MM.1S (cell line): ENCODE measurements at regions not wholly inside any gene's neighbourhood (a gene's known extent, or its start where the extent isn't known, plus 50 kb on each side); places are given as distances from the start of the nearest gene placed in this dataset.

ENCODE experiments used
- DNase-seq: peaks from one replicate; pipeline ENCODE4 v3.0.0-alpha.2; 2015
- H2AFZ ChIP-seq: fragments of 300-600 bp; sonication (generic); 2 replicates; pipeline ENCODE4 v1.6.0; 2016; ENCODE audit warnings: antibody characterized with exemption, low read length
- H3F3A ChIP-seq: fragments of 300-600 bp; sonication (generic); 2 replicates; pipeline ENCODE4 v1.6.1; 2016; ENCODE audit warnings: mild to moderate bottlenecking, antibody characterized with exemption, low read length, moderate library complexity, mixed read lengths; ENCODE audit not compliant: insufficient read depth
- H3K27ac ChIP-seq: fragments of 300-600 bp; sonication (generic); 2 replicates; pipeline ENCODE4 v1.5.1; 2016; ENCODE audit warnings: mild to moderate bottlenecking, low read length
- H3K27me3 ChIP-seq: fragments of 300-600 bp; sonication (generic); replicated peaks from 2 replicates; pipeline ENCODE4 v1.6.0; 2016; ENCODE audit warnings: low read length; ENCODE audit not compliant: insufficient read depth
- H3K36me3 ChIP-seq: fragments of 300-600 bp; sonication (generic); replicated peaks from 2 replicates; pipeline ENCODE4 v1.6.1; 2016; ENCODE audit warnings: mild to moderate bottlenecking, low read length, mixed read lengths; ENCODE audit not compliant: insufficient read depth
- H3K4me1 ChIP-seq: fragments of 300-600 bp; sonication (generic); 2 replicates; pipeline ENCODE4 v1.6.1; 2016; ENCODE audit warnings: low read length, mixed read lengths
- H3K4me2 ChIP-seq: fragments of 300-600 bp; sonication (generic); 2 replicates; pipeline ENCODE4 v1.6.0; 2016; ENCODE audit warnings: low read depth, low read length
- H3K4me3 ChIP-seq: fragments of 300-600 bp; sonication (generic); 2 replicates; pipeline ENCODE4 v1.5.1; 2016; ENCODE audit warnings: low read length, mixed read lengths
- H3K79me2 ChIP-seq: fragments of 300-600 bp; sonication (generic); 2 replicates; pipeline ENCODE4 v1.6.1; 2016; ENCODE audit warnings: mixed run types, low read length, mixed read lengths
- H3K9ac ChIP-seq: fragments of 300-600 bp; sonication (generic); 2 replicates; pipeline ENCODE4 v1.6.1; 2016; ENCODE audit warnings: low read length, mixed read lengths
- H3K9me2 ChIP-seq: fragments of 300-600 bp; sonication (generic); replicated peaks from 2 replicates; pipeline ENCODE4 v1.6.1; 2016; ENCODE audit warnings: mild to moderate bottlenecking, low read length, mixed read lengths; ENCODE audit not compliant: insufficient read depth
- H3K9me3 ChIP-seq: fragments of 300-600 bp; sonication (generic); replicated peaks from 2 replicates; pipeline ENCODE4 v1.6.1; 2016; ENCODE audit warnings: mild to moderate bottlenecking, low read length, mixed read lengths; ENCODE audit not compliant: insufficient read depth
- H4K20me1 ChIP-seq: fragments of 300-600 bp; sonication (generic); 2 replicates; pipeline ENCODE4 v1.6.1; 2016; ENCODE audit warnings: mild to moderate bottlenecking, low read length, moderate library complexity, mixed read lengths; ENCODE audit not compliant: insufficient read depth
- EZH2 ChIP-seq: fragments of 300-600 bp; sonication (generic); optimal IDR thresholded peaks from 2 replicates; pipeline ENCODE3; 2017; ENCODE audit warnings: low read depth, mild to moderate bottlenecking, antibody characterized with exemption, low read length, mixed read lengths
- EZH2phosphoT487 ChIP-seq: fragments of 300-600 bp; sonication (generic); IDR thresholded peaks from 2 replicates; pipeline ENCODE4 v1.6.1; 2018; ENCODE audit warnings: antibody characterized with exemption, low read length
- TF ChIP-seq, protein P1 (sequence below): fragments of 300-600 bp; sonication (generic); IDR thresholded peaks from 2 replicates; pipeline ENCODE4 v1.5.1; 2016; ENCODE audit warnings: antibody characterized with exemption, low read length, mixed read lengths

GRCh38 chr13:84050536-84050935 is 168.3 kb upstream of the SLITRK1 start:
- H3K79me2 ChIP-seq = no peaks in the 10 kb centered on the region

GRCh38 chr13:84049443-84050219 is 167.4 kb upstream of the SLITRK1 start:
- TF ChIP-seq EZH2 = no peak
- TF ChIP-seq EZH2phosphoT487 = no peak
- TF ChIP-seq, protein P1, sequence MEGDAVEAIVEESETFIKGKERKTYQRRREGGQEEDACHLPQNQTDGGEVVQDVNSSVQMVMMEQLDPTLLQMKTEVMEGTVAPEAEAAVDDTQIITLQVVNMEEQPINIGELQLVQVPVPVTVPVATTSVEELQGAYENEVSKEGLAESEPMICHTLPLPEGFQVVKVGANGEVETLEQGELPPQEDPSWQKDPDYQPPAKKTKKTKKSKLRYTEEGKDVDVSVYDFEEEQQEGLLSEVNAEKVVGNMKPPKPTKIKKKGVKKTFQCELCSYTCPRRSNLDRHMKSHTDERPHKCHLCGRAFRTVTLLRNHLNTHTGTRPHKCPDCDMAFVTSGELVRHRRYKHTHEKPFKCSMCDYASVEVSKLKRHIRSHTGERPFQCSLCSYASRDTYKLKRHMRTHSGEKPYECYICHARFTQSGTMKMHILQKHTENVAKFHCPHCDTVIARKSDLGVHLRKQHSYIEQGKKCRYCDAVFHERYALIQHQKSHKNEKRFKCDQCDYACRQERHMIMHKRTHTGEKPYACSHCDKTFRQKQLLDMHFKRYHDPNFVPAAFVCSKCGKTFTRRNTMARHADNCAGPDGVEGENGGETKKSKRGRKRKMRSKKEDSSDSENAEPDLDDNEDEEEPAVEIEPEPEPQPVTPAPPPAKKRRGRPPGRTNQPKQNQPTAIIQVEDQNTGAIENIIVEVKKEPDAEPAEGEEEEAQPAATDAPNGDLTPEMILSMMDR = no peak
- DNase-seq = no peak
- no peak overlapping the region for H3K9ac ChIP-seq
- no peak overlapping the region for H3K4me3 ChIP-seq
- H3K4me1 ChIP-seq = no peaks in the 10 kb centered on the region
- no peaks in the 10 kb centered on the region for H3K9me2 ChIP-seq
- no peak overlapping the region for H2AFZ ChIP-seq
- no peaks in the 10 kb centered on the region for H3F3A ChIP-seq
- H3K79me2 ChIP-seq = no peaks in the 10 kb centered on the region
- no peak overlapping the region for H3K27ac ChIP-seq
- H3K27me3 ChIP-seq = no peaks in the 10 kb centered on the region
- H3K9me3 ChIP-seq = no peaks in the 10 kb centered on the region
- H3K36me3 ChIP-seq = no peaks in the 10 kb centered on the region
- H3K4me2 ChIP-seq = no peak overlapping the region
- no peaks in the 10 kb centered on the region for H4K20me1 ChIP-seq

More at GRCh38 chr13:84050536-84050935, 168.3 kb upstream of the SLITRK1 start:
- Histone ChIP-seq H3K9ac (no peak overlapping the region), H3K4me3 (no peak overlapping the region), H3K36me3 (no peaks in the 10 kb centered on the region), H3F3A (no peaks in the 10 kb centered on the region), H3K9me2 (no peaks in the 10 kb centered on the region), H4K20me1 (no peaks in the 10 kb centered on the region), H3K4me1 (no peaks in the 10 kb centered on the region), H3K27ac (no peak overlapping the region), H3K4me2 (no peak overlapping the region), H3K27me3 (no peaks in the 10 kb centered on the region), H3K9me3 (no peaks in the 10 kb centered on the region), H2AFZ (no peak overlapping the region)
- no peak for DNase-seq
- TF ChIP-seq EZH2 (no peak), EZH2phosphoT487 (no peak)
- TF ChIP-seq, protein P1 = no peak

GRCh38 chr13:84044805-84045204 is 162.5 kb upstream of the SLITRK1 start:
- no peak for DNase-seq
- no peaks in the 10 kb centered on the region for H3K79me2 ChIP-seq
- no peaks in the 10 kb centered on the region for H3K9me2 ChIP-seq
- no peaks in the 10 kb centered on the region for H3F3A ChIP-seq
- H3K27me3 ChIP-seq = no peaks in the 10 kb centered on the region
- H4K20me1 ChIP-seq = no peaks in the 10 kb centered on the region
- H3K27ac ChIP-seq = no peak overlapping the region
- no peak overlapping the region for H3K9ac ChIP-seq
- H2AFZ ChIP-seq = no peak overlapping the region
- H3K4me2 ChIP-seq = no peak overlapping the region
- H3K36me3 ChIP-seq = no peaks in the 10 kb centered on the region
- no peaks in the 10 kb centered on the region for H3K4me1 ChIP-seq
- no peaks in the 10 kb centered on the region for H3K9me3 ChIP-seq
- no peak overlapping the region for H3K4me3 ChIP-seq
- no peak for TF ChIP-seq EZH2phosphoT487
- no peak for TF ChIP-seq EZH2
- TF ChIP-seq, protein P1 = no peak
